GM12865 (cell line): ENCODE measurements at regions not wholly inside any gene's neighbourhood (a gene's known extent, or its start where the extent isn't known, plus 50 kb on each side); places are given as distances from the start of the nearest gene placed in this dataset.
"Not testable (repeated sequence)": the region's sequence is repeated elsewhere in the genome, so short reads cannot be mapped to it uniquely, and the experiment has no call there.

Experiments
- DNase-seq: peaks from one replicate; pipeline ENCODE4 v3.0.0; 2010; ENCODE audit warnings: low read depth
- H3K4me3 ChIP-seq: 2 replicates; pipeline ENCODE4 v1.5.1; 2011; ENCODE audit warnings: mild to moderate bottlenecking, low read depth, low read length, control low read depth
- CTCF ChIP-seq: IDR thresholded peaks from 2 replicates; pipeline ENCODE4 v1.5.1; 2011; ENCODE audit warnings: low read length, control low read depth, low read depth, inconsistent platforms; ENCODE audit not compliant: insufficient read depth; ENCODE audit errors: missing control alignments

- TF ChIP-seq CTCF = no peak
Measured at GRCh38 chr2:117379928-117380327, 434.6 kb upstream of the DDX18 start.

GRCh38 chr2:117383997-117384396, 430.5 kb upstream of the DDX18 start:
- not testable (repeated sequence) for H3K4me3 ChIP-seq, DNase-seq

More at GRCh38 chr2:117379928-117380327, 434.6 kb upstream of the DDX18 start:
- no peak overlapping the region for H3K4me3 ChIP-seq
- no peak for DNase-seq

- DNase-seq = no peak
- TF ChIP-seq CTCF = no peak
- H3K4me3 ChIP-seq = no peak overlapping the region
Measured at GRCh38 chr2:117396161-117396560, 418.3 kb upstream of the DDX18 start.

GRCh38 chr2:117401582-117401981, 412.9 kb upstream of the DDX18 start:
- no peak overlapping the region for H3K4me3 ChIP-seq
- no peak for DNase-seq
- TF ChIP-seq CTCF = no peak

GRCh38 chr2:117406443-117406842, 408.0 kb upstream of the DDX18 start:
- no peak for DNase-seq
- TF ChIP-seq CTCF = no peak

GRCh38 chr2:117407746-117408145, 406.7 kb upstream of the DDX18 start:
- no peak overlapping the region for H3K4me3 ChIP-seq
- DNase-seq = no peak
- TF ChIP-seq CTCF = no peak

More at GRCh38 chr2:117406443-117406842, 408.0 kb upstream of the DDX18 start:
- H3K4me3 ChIP-seq = no peak overlapping the region

- TF ChIP-seq CTCF = no peak
- no peak for DNase-seq
- H3K4me3 ChIP-seq = no peak overlapping the region
Measured at GRCh38 chr2:117409443-117409842, 405.0 kb upstream of the DDX18 start.

- no peak for DNase-seq
- TF ChIP-seq CTCF = no peak
- no peak overlapping the region for H3K4me3 ChIP-seq
Measured at GRCh38 chr2:117411983-117412382, 402.5 kb upstream of the DDX18 start.
